K562 (cell line): ENCODE measurements at regions not wholly inside any gene's neighbourhood (a gene's known extent, or its start where the extent isn't known, plus 50 kb on each side); places are given as distances from the start of the nearest gene placed in this dataset.

Experiments
- ATAC-seq: fragments of 200-7000 bp; cut with Tn5 transposase; 3 replicates; pipeline ENCODE4 v1.9.1; 2020; ENCODE audit warnings: moderate library complexity
- BruUV-seq: library from RNA; stranded (reverse); fragments of 400-500 nt; replicated peaks from 2 replicates; lab custom pipeline; 2021; lab: Mats Ljungman, UMichigan
- CTCF ChIA-PET: fragments of 300-600 bp; formaldehyde crosslinking; extraction: SDS; loops from one replicate; lab custom pipeline; 2021; ENCODE audit warnings: low intra/inter-chr PET ratio; lab: Yijun Ruan, JAX
- POLR2A ChIA-PET: fragments of 300-600, 350-650 bp; sonication (Branson Sonifier 250); formaldehyde crosslinking; extraction: SDS; loops from one replicate; lab custom pipeline; 2021; ENCODE audit warnings: antibody characterized with exemption, inconsistent platforms; lab: Yijun Ruan, JAX
- DNase-seq, 4 experiments: peaks; one replicate each; pipeline versions ENCODE4 v3.0.0 to v3.0.0-alpha.2; 2011 to 2018; ENCODE audit warnings: low spot score in 3 of 4, mixed read lengths in 3 of 4; ENCODE audit errors: extremely low read depth in 1 of 4
- FAIRE-seq: peaks from 2 replicates; lab custom pipeline; 2011; peaks lifted over from hg19 to GRCh38; lab: Jason Lieb, UNC
- H2AFZ ChIP-seq: 2 replicates; pipeline ENCODE4 v1.6.0; 2011; ENCODE audit warnings: low read depth, low read length, control low read depth, inconsistent platforms
- H3K27ac ChIP-seq: fragments of 200-600 bp; 3 replicates; pipeline ENCODE4 v1.8.0; 2011; ENCODE audit warnings: low read depth, mild to moderate bottlenecking, control low read depth, inconsistent platforms, low read length, moderate library complexity, mixed read lengths; ENCODE audit errors: extremely low read depth
- H3K27me3 ChIP-seq, 2 experiments: fragments of 300-600 bp in 1 of 2; 2 replicates in 1 of 2; 3 replicates in 1 of 2; pipeline versions ENCODE4 v1.6.0 to v1.8.0; 2011; ENCODE audit warnings: inconsistent platforms in 2 of 2, low read length in 2 of 2, mild to moderate bottlenecking in 1 of 2, mixed read lengths in 1 of 2, moderate library complexity in 1 of 2; ENCODE audit not compliant: control insufficient read depth in 2 of 2, insufficient read depth in 2 of 2
- H3K36me3 ChIP-seq: fragments of 300-600 bp; 3 replicates; pipeline ENCODE4 v1.8.0; 2011; ENCODE audit warnings: mild to moderate bottlenecking, low read length, inconsistent platforms; ENCODE audit not compliant: control insufficient read depth, insufficient read depth
- H3K4me1 ChIP-seq, 2 experiments: fragments of 200-600 bp in 1 of 2; replicated peaks in 1 of 2; 2 replicates in 1 of 2; 3 replicates in 1 of 2; pipeline versions ENCODE4 v1.5.1 to v1.8.0; 2011; ENCODE audit warnings: inconsistent platforms in 2 of 2, low read length in 2 of 2, mild to moderate bottlenecking in 1 of 2, mixed read lengths in 1 of 2, moderate library complexity in 1 of 2; ENCODE audit not compliant: control insufficient read depth in 2 of 2, insufficient read depth in 2 of 2
- H3K4me2 ChIP-seq: 2 replicates; pipeline ENCODE4 v1.6.1; 2011; ENCODE audit warnings: low read length, control low read depth, inconsistent platforms, mixed read lengths; ENCODE audit not compliant: insufficient read depth
- H3K4me3 ChIP-seq: fragments of 200-600 bp; sonication (generic), shearing (Covaris generic); 2 replicates; pipeline ENCODE4 v1.5.1; 2016; ENCODE audit warnings: control low read depth, inconsistent platforms
- H3K79me2 ChIP-seq: fragments of 200-600 bp; 3 replicates; pipeline ENCODE4 v1.8.0; 2011; ENCODE audit warnings: low read length, inconsistent platforms; ENCODE audit not compliant: control insufficient read depth, insufficient read depth
- H3K9ac ChIP-seq, 2 experiments: 2 replicates each; pipeline versions ENCODE4 v1.6.0 to v1.6.1; 2011; ENCODE audit warnings: low read depth in 2 of 2, low read length in 2 of 2, control low read depth in 1 of 2, inconsistent platforms in 1 of 2, mild to moderate bottlenecking in 1 of 2, mixed read lengths in 1 of 2; ENCODE audit not compliant: insufficient read depth in 1 of 2
- H3K9me1 ChIP-seq: one replicate; pipeline ENCODE4 v1.6.0; 2011; ENCODE audit warnings: inconsistent platforms, mild to moderate bottlenecking, low read length, moderate library complexity; ENCODE audit not compliant: control insufficient read depth, insufficient read depth
- H3K9me3 ChIP-seq: replicated peaks from 2 replicates; pipeline ENCODE4 v1.5.1; 2011; ENCODE audit warnings: low read depth, low read length, inconsistent platforms; ENCODE audit not compliant: control insufficient read depth, insufficient read depth
- H4K20me1 ChIP-seq: replicated peaks from 2 replicates; pipeline ENCODE4 v1.6.1; 2011; ENCODE audit warnings: low read length, inconsistent platforms, mixed read lengths; ENCODE audit not compliant: control insufficient read depth, insufficient read depth
- DACH1 ChIP-seq: fragments of 450-650 bp; IDR thresholded peaks from 2 replicates; pipeline ENCODE4 v1.6.1; 2018; ENCODE audit not compliant: partially characterized antibody
- GTF2A2 ChIP-seq: IDR thresholded peaks from 2 replicates; pipeline ENCODE4 v1.6.1; 2016; ENCODE audit warnings: mild to moderate bottlenecking, missing genetic modification characterization, missing compliant biosample characterization
- MED1 ChIP-seq: sonication (generic); formaldehyde crosslinking; IDR thresholded peaks from 2 replicates; pipeline ENCODE4 v1.8.1; 2023; ENCODE audit warnings: missing genetic modification reagents, borderline replicate concordance
- MITF ChIP-seq: IDR thresholded peaks from 2 replicates; pipeline ENCODE4 v1.6.1; 2014; ENCODE audit warnings: antibody characterized with exemption
- POLR2B ChIP-seq: fragments of 450-650 bp; IDR thresholded peaks from 2 replicates; pipeline ENCODE4 v1.6.1; 2018; ENCODE audit warnings: low read depth; ENCODE audit not compliant: partially characterized antibody
- SRSF1 ChIP-seq: fragments of 200-400 bp; formaldehyde crosslinking; IDR thresholded peaks from 2 replicates; pipeline ENCODE4 v1.6.1; 2017; ENCODE audit warnings: mild to moderate bottlenecking, low read depth, low read length, moderate library complexity
- ZNF197 ChIP-seq: fragments of 200-800 bp; sonication (Bioruptor generic); IDR thresholded peaks from 2 replicates; pipeline ENCODE4 v1.6.1; 2016; ENCODE audit warnings: low read depth, missing genetic modification characterization, missing compliant biosample characterization
- ZNF395 ChIP-seq: fragments of 200-800 bp; sonication (Bioruptor generic); IDR thresholded peaks from 2 replicates; pipeline ENCODE4 v1.6.1; 2017; ENCODE audit warnings: missing genetic modification characterization, missing compliant biosample characterization
- WGBS: fragments of 100-300 bp; shearing (Covaris generic); methylation state at CpG from one replicate; pipeline ENCODE4 v1.1.6; 2016; ENCODE audit warnings: low coverage, mixed read lengths; ENCODE audit not compliant: insufficient coverage; ENCODE audit errors: missing lambda C conversion rate; 5-methylcytosine and 5-hydroxymethylcytosine counted together
- in situ Hi-C: fragments of 300-500 bp; cut with MboI; formaldehyde crosslinking; loops from 4 replicates; pipeline ENCODE4 v1.15.0; 2018; ENCODE audit warnings: inconsistent platforms, mixed read lengths
- intact Hi-C: fragments of 100-400 bp; cut with micrococcal nuclease; formaldehyde crosslinking; loops from 2 replicates; pipeline ENCODE4 v1.14.2; 2022

GRCh38 chr2:142694282-142694681 lies 183.2 kb upstream of the KYNU start (continued):
- no peak for TF ChIP-seq GTF2A2 (tag)

- ATAC-seq (peak; percentile 70; the same call in 2 of the 3 replicates), FAIRE-seq (no peak), DNase-seq (peak in 1 of 4 experiments; percentile 42)
- no peaks in the 10 kb centered on the region for H3K27me3 ChIP-seq
- no peak overlapping the region for H3K4me2 ChIP-seq
- 0 out of 2 replicates have a peak overlapping the region, but pooled peaks have one; percentile 24 for H2AFZ ChIP-seq
- no peaks in the 10 kb centered on the region; a peak in 1 of 5 replicates for H3K4me1 ChIP-seq
- no TSS peak for BruUV-seq
- no peaks in the 10 kb centered on the region for H3K36me3 ChIP-seq
- no peaks in the 10 kb centered on the region for H3K9me1 ChIP-seq
- no peaks in the 10 kb centered on the region for H4K20me1 ChIP-seq
- 6% methylated on average over 4 of the region's 4 CpGs for WGBS
- intact Hi-C loops (no loop called here), in situ Hi-C loops (loop anchor here (25.0 kb wide), 1 partner anchor 294 kb away; no protein-coding TSS in a partner anchor)
- H3K79me2 ChIP-seq = no peaks in the 10 kb centered on the region
- CTCF ChIA-PET = interaction anchor here (0.6 kb wide), 1 partner anchor 541 kb away, joined by 4 read pairs; no protein-coding TSS in a partner anchor
- no peak overlapping the region for H3K9ac ChIP-seq
- H3K27ac ChIP-seq = peak overlapping the region; percentile 52
- POLR2A ChIA-PET = interaction anchor here (0.8 kb wide), 1 partner anchor 237 kb away, joined by 3 read pairs; no protein-coding TSS in a partner anchor
- H3K4me3 ChIP-seq = no peak overlapping the region
- no peaks in the 10 kb centered on the region for H3K9me3 ChIP-seq
- TF ChIP-seq POLR2B (no peak), MED1 (CRISPR knock-in tag) (no peak), SRSF1 (no peak), ZNF395 (CRISPR knock-in tag) (no peak), MITF (no peak), ZNF197 (no peak), DACH1 (no peak)
Measured at GRCh38 chr2:142693171-142693950, 184.1 kb upstream of the KYNU start.
